Cardiac muscle cell (in vitro differentiated cells and primary cell): ENCODE measurements at regions not wholly inside any gene's neighbourhood (a gene's known extent, or its start where the extent isn't known, plus 50 kb on each side); places are given as distances from the start of the nearest gene placed in this dataset.

Experiments
- DNase-seq, 2 donors: peaks; one replicate each; pipeline versions ENCODE4 v3.0.0 to v3.0.0-alpha.2; 2010 to 2017; ENCODE audit warnings: low read depth in 1 of 2, low spot score in 1 of 2
- H3K27ac ChIP-seq: fragments of 200-600 bp; sonication (generic); 2 replicates; pipeline ENCODE4 v1.5.1; 2016
- H3K27me3 ChIP-seq: fragments of 200-600 bp; sonication (generic); 2 replicates; pipeline ENCODE4 v1.6.0; 2016; ENCODE audit warnings: control low read depth
- H3K36me3 ChIP-seq: fragments of 200-600 bp; sonication (generic); 2 replicates; pipeline ENCODE4 v1.5.1; 2016; ENCODE audit warnings: control low read depth
- H3K4me1 ChIP-seq: fragments of 200-600 bp; sonication (generic); 2 replicates; pipeline ENCODE4 v1.8.1; 2017; ENCODE audit warnings: low read depth, mild to moderate bottlenecking, mixed run types
- H3K4me3 ChIP-seq: fragments of 200-600 bp; sonication (generic); 2 replicates; pipeline ENCODE4 v1.5.1; 2016; ENCODE audit warnings: mild to moderate bottlenecking
- H3K9me3 ChIP-seq: fragments of 200-600 bp; sonication (generic); 2 replicates; pipeline ENCODE4 v1.5.1; 2017; ENCODE audit warnings: low read depth, mild to moderate bottlenecking, control low read depth
- TF ChIP-seq, protein P1 (sequence below): IDR thresholded peaks from 2 replicates; pipeline ENCODE4 v1.5.1; 2012; ENCODE audit warnings: low read depth, mild to moderate bottlenecking, low read length

DNA sequence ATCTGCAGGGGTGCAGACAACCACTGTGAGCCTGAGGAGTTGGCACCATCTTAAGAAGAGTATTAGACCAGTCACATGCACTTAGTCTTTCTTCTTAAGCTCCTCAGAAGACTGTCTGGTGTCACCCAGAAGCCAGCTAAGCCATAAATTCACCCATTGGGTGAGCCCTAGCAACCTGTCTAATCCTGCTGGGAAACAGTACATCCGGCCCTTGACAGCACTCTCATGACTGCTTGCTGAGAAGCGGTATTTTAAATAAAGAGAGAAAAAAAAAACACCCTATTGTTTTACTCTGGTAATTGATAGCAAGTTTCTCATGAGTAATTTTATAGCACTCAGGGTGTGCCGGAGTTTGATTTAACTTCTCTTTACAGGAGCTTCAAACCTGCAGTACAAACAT lies 134.7 kb downstream of the SOX9 start:
- TF ChIP-seq, protein P1, sequence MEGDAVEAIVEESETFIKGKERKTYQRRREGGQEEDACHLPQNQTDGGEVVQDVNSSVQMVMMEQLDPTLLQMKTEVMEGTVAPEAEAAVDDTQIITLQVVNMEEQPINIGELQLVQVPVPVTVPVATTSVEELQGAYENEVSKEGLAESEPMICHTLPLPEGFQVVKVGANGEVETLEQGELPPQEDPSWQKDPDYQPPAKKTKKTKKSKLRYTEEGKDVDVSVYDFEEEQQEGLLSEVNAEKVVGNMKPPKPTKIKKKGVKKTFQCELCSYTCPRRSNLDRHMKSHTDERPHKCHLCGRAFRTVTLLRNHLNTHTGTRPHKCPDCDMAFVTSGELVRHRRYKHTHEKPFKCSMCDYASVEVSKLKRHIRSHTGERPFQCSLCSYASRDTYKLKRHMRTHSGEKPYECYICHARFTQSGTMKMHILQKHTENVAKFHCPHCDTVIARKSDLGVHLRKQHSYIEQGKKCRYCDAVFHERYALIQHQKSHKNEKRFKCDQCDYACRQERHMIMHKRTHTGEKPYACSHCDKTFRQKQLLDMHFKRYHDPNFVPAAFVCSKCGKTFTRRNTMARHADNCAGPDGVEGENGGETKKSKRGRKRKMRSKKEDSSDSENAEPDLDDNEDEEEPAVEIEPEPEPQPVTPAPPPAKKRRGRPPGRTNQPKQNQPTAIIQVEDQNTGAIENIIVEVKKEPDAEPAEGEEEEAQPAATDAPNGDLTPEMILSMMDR, result no peak
- no peaks in the 10 kb centered on the region for H3K9me3 ChIP-seq
- H3K27me3 ChIP-seq, result no peaks in the 10 kb centered on the region
- no peaks in the 10 kb centered on the region for H3K4me1 ChIP-seq
- H3K27ac ChIP-seq, result no peak overlapping the region
- DNase-seq, result no peak
- H3K36me3 ChIP-seq, result no peaks in the 10 kb centered on the region
- H3K4me3 ChIP-seq, result no peak overlapping the region

DNA sequence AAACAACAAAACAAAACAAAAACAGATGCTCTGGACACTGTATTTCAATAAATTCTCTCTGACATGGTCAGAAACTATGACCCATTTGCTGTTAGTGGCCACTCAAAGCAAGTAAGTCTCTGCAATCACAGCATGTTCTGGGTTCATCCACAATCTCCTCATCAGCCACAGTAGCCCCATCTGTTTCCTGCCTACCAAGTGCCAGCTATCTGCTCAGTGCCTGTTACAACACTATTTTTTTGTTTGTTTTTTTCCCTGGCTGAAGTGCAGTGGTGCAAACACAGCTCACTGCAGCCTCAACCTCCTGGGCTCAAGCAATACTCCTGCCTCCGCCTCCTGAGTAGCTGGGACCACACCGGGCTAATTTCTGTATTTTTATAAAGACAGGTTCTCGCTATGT lies 137.9 kb downstream of the SOX9 start:
- Histone ChIP-seq H3K27me3 (no peaks in the 10 kb centered on the region), H3K4me3 (no peak overlapping the region), H3K36me3 (no peaks in the 10 kb centered on the region), H3K27ac (no peak overlapping the region), H3K4me1 (no peaks in the 10 kb centered on the region), H3K9me3 (no peaks in the 10 kb centered on the region)
- no peak for DNase-seq
- TF ChIP-seq, protein P1, result no peak

DNA sequence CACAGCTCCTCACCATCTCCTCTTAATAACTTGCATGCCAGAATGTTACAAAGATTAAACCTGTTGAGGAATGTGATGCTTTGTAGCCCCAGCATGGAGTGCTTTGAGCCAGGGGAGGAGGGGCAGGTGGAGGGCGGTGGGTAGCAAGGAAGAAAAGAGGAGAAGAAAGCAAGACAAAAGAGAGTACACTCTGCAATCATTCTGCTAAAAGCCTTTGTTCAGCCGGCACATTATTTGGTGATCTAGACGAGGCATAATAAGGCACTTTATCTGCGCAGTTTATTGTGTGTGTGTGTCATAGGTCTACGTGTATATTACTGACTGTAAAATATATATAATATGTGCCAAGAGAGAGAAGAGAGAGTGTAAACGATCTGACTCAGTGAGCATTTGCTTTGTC lies 139.1 kb downstream of the SOX9 start:
- no peaks in the 10 kb centered on the region for H3K4me1 ChIP-seq
- DNase-seq, result no peak

DNA sequence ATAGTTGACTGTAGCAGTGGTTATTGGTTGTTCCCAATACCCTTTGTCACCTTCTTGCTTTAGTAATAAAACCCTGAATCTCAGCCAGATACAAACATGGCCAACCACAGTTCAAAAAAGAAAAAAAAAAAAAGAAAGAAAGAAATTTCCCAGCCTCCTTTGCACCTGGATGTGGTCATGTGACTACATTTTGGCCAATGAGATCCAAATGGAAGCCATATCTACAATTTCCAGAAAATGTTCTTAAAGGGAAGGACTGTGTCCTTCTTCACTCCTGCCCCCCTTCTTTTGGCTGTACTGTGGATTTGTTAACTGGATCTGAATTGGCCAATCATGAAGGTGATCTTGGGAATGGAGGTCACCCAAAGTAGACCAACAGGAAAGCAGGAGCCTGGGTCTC lies 141.9 kb downstream of the SOX9 start:
- H3K4me1 ChIP-seq, result no peaks in the 10 kb centered on the region
- no peaks in the 10 kb centered on the region for H3K9me3 ChIP-seq
- no peaks in the 10 kb centered on the region for H3K27me3 ChIP-seq
- no peak overlapping the region for H3K27ac ChIP-seq
- H3K4me3 ChIP-seq, result no peak overlapping the region
- no peak for DNase-seq
- no peaks in the 10 kb centered on the region for H3K36me3 ChIP-seq
- TF ChIP-seq, protein P1, result no peak

More for the DNA sequence above, 139.1 kb downstream of the SOX9 start:
- H3K27ac ChIP-seq, result no peak overlapping the region
- H3K36me3 ChIP-seq, result no peaks in the 10 kb centered on the region
- H3K4me3 ChIP-seq, result no peak overlapping the region
- H3K9me3 ChIP-seq, result no peaks in the 10 kb centered on the region
- TF ChIP-seq, protein P1, result no peak
- no peaks in the 10 kb centered on the region for H3K27me3 ChIP-seq

DNA sequence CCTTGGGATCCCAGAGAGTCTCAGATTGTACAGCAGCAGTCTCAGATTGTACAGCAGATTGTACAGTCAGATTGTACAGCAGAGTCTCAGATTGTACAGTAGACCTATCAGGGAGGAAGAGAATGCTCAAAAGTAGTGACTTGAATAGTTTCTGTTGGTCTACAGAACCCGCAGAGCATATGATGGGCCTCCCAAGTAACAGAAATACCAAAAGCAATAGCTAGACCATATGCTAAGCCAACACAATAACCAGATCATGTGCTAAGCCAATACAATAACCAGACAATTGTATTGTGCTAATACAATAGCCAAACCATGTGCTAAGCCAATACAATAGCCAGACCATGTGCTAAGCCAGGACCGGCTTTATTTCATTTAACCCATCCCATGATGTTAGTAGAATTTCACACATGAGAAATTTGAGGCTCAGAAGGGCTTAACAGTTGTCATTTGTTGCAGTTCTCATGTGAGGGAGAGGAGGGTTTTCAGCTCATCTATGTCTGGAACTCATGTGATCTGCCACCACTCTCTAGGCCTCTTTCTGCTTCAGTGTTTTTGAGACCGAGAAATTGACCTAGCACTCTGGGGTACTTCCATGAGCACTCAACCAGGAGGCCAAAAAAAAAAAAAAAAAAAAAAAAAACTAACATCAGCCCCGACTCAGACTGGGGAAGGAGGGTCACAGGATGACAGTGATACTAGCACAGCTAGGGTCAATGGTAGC lies 144.0 kb downstream of the SOX9 start:
- no peak overlapping the region for H3K27ac ChIP-seq
- H3K36me3 ChIP-seq, result no peaks in the 10 kb centered on the region
- no peaks in the 10 kb centered on the region for H3K9me3 ChIP-seq
- H3K4me1 ChIP-seq, result no peaks in the 10 kb centered on the region
- DNase-seq, result no peak
- no peak overlapping the region for H3K4me3 ChIP-seq
- no peaks in the 10 kb centered on the region for H3K27me3 ChIP-seq
- TF ChIP-seq, protein P1, result no peak
